GM13977 (cell line): ENCODE measurements at regions not wholly inside any gene's neighbourhood (a gene's known extent, or its start where the extent isn't known, plus 50 kb on each side); places are given as distances from the start of the nearest gene placed in this dataset.
"Not testable (repeated sequence)": the region's sequence is repeated elsewhere in the genome, so short reads cannot be mapped to it uniquely, and the experiment has no call there.

Source experiments
- DNase-seq: peaks from one replicate; pipeline ENCODE4 v3.0.0; 2012; ENCODE audit warnings: low spot score
- in situ Hi-C: fragments of 300-500 bp; cut with MboI; formaldehyde crosslinking; loops from one replicate; pipeline ENCODE4 v1.12.0; 2022; ENCODE audit warnings: low sequenced_read_pairs, low pct_unique_long_range_greater_than_20kb, mixed read lengths, inconsistent platforms; ENCODE audit not compliant: unreplicated experiment
- TF ChIP-seq, protein P1 (sequence below): IDR thresholded peaks from 2 replicates; pipeline ENCODE4 v1.5.1; 2012; ENCODE audit warnings: mild to moderate bottlenecking, control low read depth; ENCODE audit not compliant: insufficient read depth; ENCODE audit errors: extremely low read depth, missing control alignments

DNA sequence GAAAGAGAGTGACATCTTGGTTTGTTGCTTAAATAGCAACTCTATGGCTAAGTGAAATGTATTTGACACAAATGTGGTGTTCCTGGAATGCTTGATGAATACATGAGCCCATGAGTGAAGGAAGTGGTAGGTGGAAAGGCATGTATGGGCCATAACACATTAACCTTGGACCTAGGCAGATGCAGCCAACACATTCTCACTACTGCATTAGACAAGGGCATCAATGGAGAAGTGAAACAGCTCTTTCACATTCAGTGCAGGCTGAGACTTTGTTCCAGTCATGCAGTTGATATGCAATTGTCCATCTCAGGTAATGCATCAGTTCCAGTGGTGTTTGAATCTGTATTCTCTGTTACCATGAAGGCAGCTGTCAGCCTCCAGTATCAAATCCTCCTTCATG lies 133.6 kb downstream of the HS3ST3B1 start:
- no peak for DNase-seq
- in situ Hi-C loops, result no loop called here
- TF ChIP-seq, protein P1, sequence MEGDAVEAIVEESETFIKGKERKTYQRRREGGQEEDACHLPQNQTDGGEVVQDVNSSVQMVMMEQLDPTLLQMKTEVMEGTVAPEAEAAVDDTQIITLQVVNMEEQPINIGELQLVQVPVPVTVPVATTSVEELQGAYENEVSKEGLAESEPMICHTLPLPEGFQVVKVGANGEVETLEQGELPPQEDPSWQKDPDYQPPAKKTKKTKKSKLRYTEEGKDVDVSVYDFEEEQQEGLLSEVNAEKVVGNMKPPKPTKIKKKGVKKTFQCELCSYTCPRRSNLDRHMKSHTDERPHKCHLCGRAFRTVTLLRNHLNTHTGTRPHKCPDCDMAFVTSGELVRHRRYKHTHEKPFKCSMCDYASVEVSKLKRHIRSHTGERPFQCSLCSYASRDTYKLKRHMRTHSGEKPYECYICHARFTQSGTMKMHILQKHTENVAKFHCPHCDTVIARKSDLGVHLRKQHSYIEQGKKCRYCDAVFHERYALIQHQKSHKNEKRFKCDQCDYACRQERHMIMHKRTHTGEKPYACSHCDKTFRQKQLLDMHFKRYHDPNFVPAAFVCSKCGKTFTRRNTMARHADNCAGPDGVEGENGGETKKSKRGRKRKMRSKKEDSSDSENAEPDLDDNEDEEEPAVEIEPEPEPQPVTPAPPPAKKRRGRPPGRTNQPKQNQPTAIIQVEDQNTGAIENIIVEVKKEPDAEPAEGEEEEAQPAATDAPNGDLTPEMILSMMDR, result no peak

GRCh38 chr17:14432079-14432478 lies 131.2 kb downstream of the HS3ST3B1 start:
- no peak for DNase-seq
- in situ Hi-C loops, result no loop called here
- TF ChIP-seq, protein P1, result no peak

DNA sequence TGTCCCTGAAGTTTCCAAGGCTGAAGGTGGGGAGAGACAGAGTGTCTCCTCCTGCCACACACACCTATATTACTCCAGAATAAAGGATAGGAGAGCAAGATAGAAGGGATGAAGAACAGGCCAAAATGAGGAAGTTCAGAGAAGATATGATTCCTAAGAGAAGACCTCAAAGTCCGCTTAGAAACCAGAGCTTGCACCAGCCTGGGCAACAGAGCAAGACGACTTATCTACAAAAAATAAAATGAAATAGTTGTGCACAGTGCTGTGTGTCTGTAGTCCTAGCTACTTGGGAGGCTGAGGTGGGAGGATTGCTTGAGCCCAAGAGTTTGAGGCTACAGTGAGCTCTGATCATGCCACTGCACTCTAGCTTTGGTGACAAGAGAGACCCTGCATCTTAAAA lies 128.2 kb downstream of the HS3ST3B1 start:
- in situ Hi-C loops, result no loop called here
- DNase-seq, result no peak
- TF ChIP-seq, protein P1, result no peak

DNA sequence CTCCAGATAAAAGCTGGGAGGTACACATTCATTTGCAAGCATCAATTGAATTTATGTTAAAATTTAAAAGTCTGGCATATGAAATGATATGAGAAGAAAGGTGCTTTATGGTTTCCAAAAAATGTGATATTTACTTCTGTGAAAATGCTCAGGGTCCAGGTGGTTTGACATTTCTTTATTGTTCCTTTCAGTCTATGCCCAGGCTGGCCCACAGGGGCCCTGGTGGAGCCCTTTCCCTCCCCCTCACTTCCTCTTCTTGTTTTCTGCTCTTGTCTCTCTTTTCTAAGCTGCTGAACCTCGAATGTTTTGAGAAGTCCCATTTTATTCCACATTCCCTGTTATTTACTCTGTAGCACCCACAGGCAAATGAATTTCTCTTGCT lies 127.8 kb downstream of the HS3ST3B1 start:
- in situ Hi-C loops, result no loop called here
- DNase-seq, result no peak
- TF ChIP-seq, protein P1, result no peak

DNA sequence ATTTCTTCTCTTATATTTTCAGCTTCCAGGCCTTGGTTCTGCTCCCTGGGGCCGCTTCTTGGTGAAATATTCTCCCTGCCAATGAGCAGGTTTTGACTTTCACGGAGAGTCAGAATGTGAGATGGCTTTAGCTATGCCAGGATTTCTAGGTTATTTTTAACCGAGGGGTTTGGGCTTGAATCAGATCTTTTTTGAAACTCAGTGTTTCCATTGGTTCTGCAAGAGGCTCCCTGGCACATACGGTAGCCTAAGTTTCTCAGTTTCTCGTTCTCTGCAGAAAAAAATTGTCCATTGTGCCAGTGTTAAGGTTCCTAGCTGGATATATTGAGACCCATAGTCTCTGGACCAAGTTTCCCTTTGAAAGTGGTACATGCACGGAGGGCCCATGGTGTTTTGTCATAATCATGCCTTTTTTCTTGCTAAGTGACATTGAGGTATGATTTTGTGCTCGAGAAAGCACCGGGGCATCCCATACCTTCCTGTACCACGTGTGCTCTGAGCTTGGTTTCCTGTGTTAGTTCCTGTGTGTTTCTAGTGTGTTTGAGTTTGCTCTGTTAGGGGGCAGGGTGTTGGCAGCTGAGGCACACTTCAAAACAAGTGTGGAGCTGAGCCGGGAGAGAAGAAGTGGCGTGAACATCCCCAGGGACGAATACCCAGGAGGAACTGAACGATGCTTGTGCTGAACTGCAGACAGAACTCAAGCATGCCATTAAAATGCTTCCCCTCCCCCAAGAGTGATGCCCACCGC lies 127.2 kb downstream of the HS3ST3B1 start:
- TF ChIP-seq, protein P1, result no peak
- DNase-seq, result no peak
- in situ Hi-C loops, result no loop called here

DNA sequence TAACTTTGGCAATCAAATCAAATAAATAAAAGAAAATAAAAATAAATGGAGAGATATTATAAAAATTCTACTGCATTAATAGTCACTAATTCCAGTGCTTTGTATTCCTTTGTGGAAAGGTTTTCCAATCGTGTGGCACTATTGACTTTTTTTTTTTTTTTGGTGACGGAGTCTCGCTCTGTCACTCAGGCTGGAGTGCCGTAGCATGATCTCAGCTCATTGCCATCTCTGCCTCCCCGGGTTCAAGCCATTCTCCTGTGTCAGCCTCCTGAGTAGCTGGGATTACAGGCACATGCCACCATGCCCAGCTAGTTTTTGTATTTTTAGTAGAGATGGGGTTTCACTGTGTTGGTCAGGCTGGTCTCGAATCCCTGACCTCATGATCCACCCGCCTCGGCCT lies 122.3 kb downstream of the HS3ST3B1 start:
- in situ Hi-C loops, DNase-seq: not testable (repeated sequence)

GRCh38 chr17:14417336-14417735 lies 116.5 kb downstream of the HS3ST3B1 start:
- in situ Hi-C loops, result no loop called here
- no peak for DNase-seq
- TF ChIP-seq, protein P1, result no peak
